Gastrocnemius medialis (tissue), 4 donors: ENCODE measurements at regions not wholly inside any gene's neighbourhood (a gene's known extent, or its start where the extent isn't known, plus 50 kb on each side); places are given as distances from the start of the nearest gene placed in this dataset.

Experiments
- ATAC-seq, 2 donors: fragments of 150-250 bp; one replicate each; pipeline ENCODE4 v1.9.1; 2016
- DNase-seq, 2 donors: peaks; one replicate each; pipeline ENCODE4 v3.0.0-alpha.2; 2019
- H3K27ac ChIP-seq, 4 donors: fragments of 200-600 bp; sonication (generic); 1 replicate in 1 of 4; 2 replicates in 3 of 4; pipeline ENCODE4 v1.5.1; 2016 to 2018; ENCODE audit warnings: mild to moderate bottlenecking in 2 of 4, moderate library complexity in 1 of 4
- H3K27me3 ChIP-seq, 3 donors: fragments of 200-600 bp; sonication (generic) in 2 of 3; 1 replicate in 1 of 3; 2 replicates in 2 of 3; pipeline versions ENCODE4 v1.5.1 to v1.6.0; 2016 to 2019; ENCODE audit warnings: mild to moderate bottlenecking in 1 of 3, moderate library complexity in 1 of 3
- H3K36me3 ChIP-seq, 2 donors: fragments of 200-600 bp; sonication (generic) in 1 of 2; one replicate each; pipeline ENCODE4 v1.5.1; 2017 to 2018
- H3K4me1 ChIP-seq, 2 donors: fragments of 200-600 bp; sonication (generic) in 1 of 2; one replicate each; pipeline ENCODE4 v1.5.1; 2016 to 2017; ENCODE audit warnings: mild to moderate bottlenecking in 2 of 2
- H3K4me3 ChIP-seq, 4 donors: fragments of 200-600 bp; sonication (generic) in 3 of 4; 1 replicate in 1 of 4; 2 replicates in 3 of 4; pipeline ENCODE4 v1.5.1; 2016 to 2019; ENCODE audit warnings: mild to moderate bottlenecking in 2 of 4
- H3K9me3 ChIP-seq, 3 donors: fragments of 200-600 bp; sonication (generic) in 2 of 3; 1 replicate in 1 of 3; 2 replicates in 2 of 3; pipeline ENCODE4 v1.5.1; 2016 to 2019
- CTCF ChIP-seq, 5 experiments: fragments of 450-650 bp in 3 of 5; fragments of 200-600 bp in 2 of 5; sonication (generic) in 2 of 5; IDR thresholded peaks in 4 of 5; conservative IDR thresholded peaks in 1 of 5; 1 replicate in 4 of 5; 2 replicates in 1 of 5; pipeline ENCODE4 v1.5.1; 2016 to 2019; ENCODE audit warnings: antibody characterized with exemption in 5 of 5, mild to moderate bottlenecking in 3 of 5, moderate library complexity in 3 of 5
- POLR2A ChIP-seq, 2 donors: fragments of 450-650 bp; IDR thresholded peaks; one replicate each; pipeline ENCODE4 v1.6.1; 2017; ENCODE audit warnings: antibody characterized with exemption in 2 of 2, mild to moderate bottlenecking in 2 of 2, moderate library complexity in 2 of 2
- in situ Hi-C, 4 donors: fragments of 200-750 bp; cut with MboI; loops; one replicate each; pipeline versions ENCODE4 v1.15.0 to v1.8.0; 2017; ENCODE audit warnings: low sequenced_read_pairs in 4 of 4
- intact Hi-C: fragments of 100-400 bp; cut with DNase I; formaldehyde crosslinking; loops from one replicate; pipeline ENCODE4 v1.15.1; 2023; ENCODE audit warnings: low total_unique reads

DNA sequence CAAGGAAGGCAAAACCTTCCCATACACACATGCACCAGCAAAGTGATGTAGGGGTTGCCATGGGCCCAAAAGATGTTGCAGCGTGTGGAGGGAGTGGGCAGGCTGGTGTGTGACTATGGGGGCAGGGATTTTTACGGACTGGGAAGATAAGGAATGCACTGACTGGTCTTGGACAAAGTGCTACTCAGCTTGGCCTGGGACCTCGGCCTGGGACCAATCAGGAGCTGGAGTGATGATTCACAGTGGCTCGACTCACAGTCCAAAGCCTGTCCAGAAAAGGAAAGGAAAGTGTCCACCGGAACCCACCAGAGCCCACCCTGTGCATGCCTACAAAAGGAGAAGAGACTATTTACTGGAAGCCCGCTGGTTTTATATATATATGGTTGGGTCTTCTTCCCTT, 567.0 kb upstream of the GNPDA2 start:
- DNase-seq = no peak
- Histone ChIP-seq H3K4me3 (no peak overlapping the region), H3K27ac (no peak overlapping the region), H3K9me3 (no peaks in the 10 kb centered on the region), H3K36me3 (no peaks in the 10 kb centered on the region), H3K27me3 (no peaks in the 10 kb centered on the region), H3K4me1 (no peaks in the 10 kb centered on the region)
- TF ChIP-seq CTCF (IDR thresholded peaks at IDR 0.05 in 4 of 5, conservative IDR thresholded peaks at IDR 0.05 in 1 of 5) = no peak
- no peak for TF ChIP-seq POLR2A (IDR thresholded peaks at IDR 0.05)
- in situ Hi-C loops = no loop called here
- intact Hi-C loops = no loop called here
- no peak for ATAC-seq

GRCh38 chr4:45292844-45293243, 566.5 kb upstream of the GNPDA2 start:
- Histone ChIP-seq H3K4me1 (no peaks in the 10 kb centered on the region), H3K27ac (no peak overlapping the region), H3K4me3 (no peak overlapping the region), H3K9me3 (no peaks in the 10 kb centered on the region), H3K27me3 (no peaks in the 10 kb centered on the region), H3K36me3 (no peaks in the 10 kb centered on the region)
- in situ Hi-C loops (no loop called here), intact Hi-C loops (no loop called here)
- no peak for ATAC-seq
- DNase-seq = no peak
- TF ChIP-seq CTCF (IDR thresholded peaks at IDR 0.05 in 4 of 5, conservative IDR thresholded peaks at IDR 0.05 in 1 of 5) = no peak

GRCh38 chr4:45284400-45285085, 558.2 kb upstream of the GNPDA2 start:
- DNase-seq (no peak), ATAC-seq (no peak)
- Histone ChIP-seq H3K9me3 (no peaks in the 10 kb centered on the region), H3K4me3 (no peak overlapping the region), H3K27me3 (no peaks in the 10 kb centered on the region), H3K36me3 (no peaks in the 10 kb centered on the region), H3K4me1 (no peaks in the 10 kb centered on the region), H3K27ac (no peak overlapping the region)
- in situ Hi-C loops = no loop called here
- no peak for TF ChIP-seq POLR2A (IDR thresholded peaks at IDR 0.05)
- no peak for TF ChIP-seq CTCF (IDR thresholded peaks at IDR 0.05 in 4 of 5, conservative IDR thresholded peaks at IDR 0.05 in 1 of 5)
- intact Hi-C loops = no loop called here

DNA sequence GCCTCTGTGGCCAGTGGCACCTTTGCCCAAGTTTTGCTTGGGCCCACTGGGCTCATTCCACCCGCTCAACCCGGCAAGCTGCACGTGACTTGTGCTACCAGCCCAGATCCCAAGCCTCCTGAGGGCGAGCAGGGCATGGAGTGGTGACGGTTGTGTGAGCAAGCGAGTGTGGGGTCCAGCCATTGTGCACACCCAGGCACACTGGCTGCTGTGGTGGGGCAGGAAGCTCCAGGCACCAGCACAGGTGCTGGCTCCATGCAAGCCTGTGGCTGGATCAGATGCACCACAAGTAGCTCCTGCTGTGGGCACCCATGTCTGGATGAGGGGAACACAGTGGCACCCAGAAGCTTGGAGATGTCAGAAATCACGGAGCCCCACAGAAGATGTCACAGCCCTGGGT, 557.0 kb upstream of the GNPDA2 start:
- H3K27ac ChIP-seq = no peak overlapping the region
- H3K4me3 ChIP-seq = no peak overlapping the region
- DNase-seq (no peak), ATAC-seq (no peak)
- TF ChIP-seq CTCF (IDR thresholded peaks at IDR 0.05 in 4 of 5, conservative IDR thresholded peaks at IDR 0.05 in 1 of 5) (no peak), POLR2A (IDR thresholded peaks at IDR 0.05) (no peak)
- no peaks in the 10 kb centered on the region for H3K27me3 ChIP-seq
- intact Hi-C loops (no loop called here), in situ Hi-C loops (no loop called here)
- H3K36me3 ChIP-seq = no peaks in the 10 kb centered on the region
- no peaks in the 10 kb centered on the region for H3K9me3 ChIP-seq
- H3K4me1 ChIP-seq = no peaks in the 10 kb centered on the region

GRCh38 chr4:45280121-45280520, 553.8 kb upstream of the GNPDA2 start:
- DNase-seq = no peak
- Histone ChIP-seq H3K4me3 (no peak overlapping the region), H3K27me3 (no peaks in the 10 kb centered on the region), H3K27ac (no peak overlapping the region), H3K9me3 (no peaks in the 10 kb centered on the region), H3K4me1 (no peaks in the 10 kb centered on the region), H3K36me3 (no peaks in the 10 kb centered on the region)
- TF ChIP-seq CTCF (IDR thresholded peaks at IDR 0.05 in 4 of 5, conservative IDR thresholded peaks at IDR 0.05 in 1 of 5) (no peak), POLR2A (IDR thresholded peaks at IDR 0.05) (no peak)
- in situ Hi-C loops = no loop called here
- intact Hi-C loops = no loop called here
- ATAC-seq = no peak
